ENCODE measurements at regions not wholly inside any gene's neighbourhood (a gene's known extent, or its start where the extent isn't known, plus 50 kb on each side); places are given as distances from the start of the nearest gene placed in this dataset.

DNA sequence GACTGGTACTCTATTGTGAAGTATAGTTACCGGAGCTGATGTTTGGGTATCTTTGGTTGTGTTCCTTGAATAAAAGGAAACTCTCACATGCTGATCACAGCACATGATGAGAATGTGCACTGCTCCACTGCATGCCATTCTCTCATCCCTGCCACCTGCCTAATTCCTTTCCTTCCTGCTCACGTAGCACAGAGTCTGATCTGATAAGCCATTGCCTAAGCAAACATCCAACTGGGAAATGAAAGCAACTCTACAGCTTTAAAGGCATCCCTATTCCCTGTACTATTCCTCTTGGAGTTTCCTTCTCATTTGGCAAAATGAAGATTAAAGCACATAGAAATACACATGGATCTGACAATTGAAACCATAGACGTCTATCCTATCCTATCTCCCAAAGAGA lies 359.8 kb downstream of the C3orf38 start:
- TF ChIP-seq POLR2A (IDR thresholded peaks at IDR 0.05; ENCODE audit: low read depth, low read length) (no peak), BHLHE40 (IDR thresholded peaks at IDR 0.05; ENCODE audit: low read depth, low read length) (no peak), CTCF (conservative IDR thresholded peaks at IDR 0.05; ENCODE audit: low read depth, low read length) (no peak), CHD1 (IDR thresholded peaks at IDR 0.05; ENCODE audit: low read depth, low read length) (no peak), RAD21 (IDR thresholded peaks at IDR 0.05; ENCODE audit: low read length) (no peak)

All from IMR-90 (cell line).